ENCODE measurements at regions not wholly inside any gene's neighbourhood (a gene's known extent, or its start where the extent isn't known, plus 50 kb on each side); places are given as distances from the start of the nearest gene placed in this dataset.

- TF ChIP-seq, protein P1, sequence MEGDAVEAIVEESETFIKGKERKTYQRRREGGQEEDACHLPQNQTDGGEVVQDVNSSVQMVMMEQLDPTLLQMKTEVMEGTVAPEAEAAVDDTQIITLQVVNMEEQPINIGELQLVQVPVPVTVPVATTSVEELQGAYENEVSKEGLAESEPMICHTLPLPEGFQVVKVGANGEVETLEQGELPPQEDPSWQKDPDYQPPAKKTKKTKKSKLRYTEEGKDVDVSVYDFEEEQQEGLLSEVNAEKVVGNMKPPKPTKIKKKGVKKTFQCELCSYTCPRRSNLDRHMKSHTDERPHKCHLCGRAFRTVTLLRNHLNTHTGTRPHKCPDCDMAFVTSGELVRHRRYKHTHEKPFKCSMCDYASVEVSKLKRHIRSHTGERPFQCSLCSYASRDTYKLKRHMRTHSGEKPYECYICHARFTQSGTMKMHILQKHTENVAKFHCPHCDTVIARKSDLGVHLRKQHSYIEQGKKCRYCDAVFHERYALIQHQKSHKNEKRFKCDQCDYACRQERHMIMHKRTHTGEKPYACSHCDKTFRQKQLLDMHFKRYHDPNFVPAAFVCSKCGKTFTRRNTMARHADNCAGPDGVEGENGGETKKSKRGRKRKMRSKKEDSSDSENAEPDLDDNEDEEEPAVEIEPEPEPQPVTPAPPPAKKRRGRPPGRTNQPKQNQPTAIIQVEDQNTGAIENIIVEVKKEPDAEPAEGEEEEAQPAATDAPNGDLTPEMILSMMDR (IDR thresholded peaks at IDR 0.05; ENCODE audit: poor library complexity, severe bottlenecking): no peak
- no peak for TF ChIP-seq POLR2AphosphoS5 (IDR thresholded peaks at IDR 0.05)
- TF ChIP-seq EZH2 (IDR thresholded peaks at IDR 0.05; ENCODE audit: borderline replicate concordance, insufficient read depth, low read length, poor library complexity, severe bottlenecking): no peak
Observed at GRCh38 chr7:94303118-94303517, 91.6 kb upstream of the COL1A2 start.
